NB4 (cell line): ENCODE measurements at regions not wholly inside any gene's neighbourhood (a gene's known extent, or its start where the extent isn't known, plus 50 kb on each side); places are given as distances from the start of the nearest gene placed in this dataset.

Experiments
- DNase-seq: peaks from one replicate; pipeline ENCODE4 v3.0.0; 2010; ENCODE audit warnings: low read depth
- H3K4me3 ChIP-seq: one replicate; pipeline ENCODE4 v1.5.1; 2011; ENCODE audit warnings: mild to moderate bottlenecking, low read depth, low read length, moderate library complexity
- MYC ChIP-seq: IDR thresholded peaks from 2 replicates; pipeline ENCODE4 v1.6.1; 2011; ENCODE audit warnings: low read depth, low read length
- POLR2A ChIP-seq: IDR thresholded peaks from 2 replicates; pipeline ENCODE4 v1.6.1; 2011; ENCODE audit warnings: mild to moderate bottlenecking; ENCODE audit not compliant: insufficient read length; ENCODE audit errors: extremely low read depth
- TF ChIP-seq, protein P1 (sequence below): IDR thresholded peaks from one replicate; pipeline ENCODE4 v1.5.1; 2012; ENCODE audit warnings: low read depth, low read length
- TF ChIP-seq, protein P2 (sequence below): IDR thresholded peaks from 2 replicates; pipeline ENCODE4 v1.6.1; 2011; ENCODE audit warnings: low read depth, low read length

DNA sequence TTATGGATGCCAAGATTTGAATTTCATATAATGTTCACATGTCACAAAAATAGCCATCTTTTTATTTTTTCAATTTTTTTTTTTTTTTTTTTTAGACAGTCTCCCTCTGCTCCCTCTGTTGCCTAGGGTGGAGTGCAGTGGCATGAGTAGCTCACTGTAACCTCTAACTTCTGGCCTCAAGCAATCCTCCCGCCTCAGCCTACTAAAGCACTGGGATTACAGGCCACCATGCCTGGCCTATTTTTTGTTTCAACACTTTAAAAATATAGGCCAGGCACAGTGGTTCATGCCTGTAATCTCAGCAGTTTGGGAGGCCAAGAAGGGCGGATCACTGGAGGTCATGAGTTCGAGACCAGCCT is 246.3 kb downstream of the SKIDA1 start:
- H3K4me3 ChIP-seq, result no peak overlapping the region
- TF ChIP-seq, protein P1, sequence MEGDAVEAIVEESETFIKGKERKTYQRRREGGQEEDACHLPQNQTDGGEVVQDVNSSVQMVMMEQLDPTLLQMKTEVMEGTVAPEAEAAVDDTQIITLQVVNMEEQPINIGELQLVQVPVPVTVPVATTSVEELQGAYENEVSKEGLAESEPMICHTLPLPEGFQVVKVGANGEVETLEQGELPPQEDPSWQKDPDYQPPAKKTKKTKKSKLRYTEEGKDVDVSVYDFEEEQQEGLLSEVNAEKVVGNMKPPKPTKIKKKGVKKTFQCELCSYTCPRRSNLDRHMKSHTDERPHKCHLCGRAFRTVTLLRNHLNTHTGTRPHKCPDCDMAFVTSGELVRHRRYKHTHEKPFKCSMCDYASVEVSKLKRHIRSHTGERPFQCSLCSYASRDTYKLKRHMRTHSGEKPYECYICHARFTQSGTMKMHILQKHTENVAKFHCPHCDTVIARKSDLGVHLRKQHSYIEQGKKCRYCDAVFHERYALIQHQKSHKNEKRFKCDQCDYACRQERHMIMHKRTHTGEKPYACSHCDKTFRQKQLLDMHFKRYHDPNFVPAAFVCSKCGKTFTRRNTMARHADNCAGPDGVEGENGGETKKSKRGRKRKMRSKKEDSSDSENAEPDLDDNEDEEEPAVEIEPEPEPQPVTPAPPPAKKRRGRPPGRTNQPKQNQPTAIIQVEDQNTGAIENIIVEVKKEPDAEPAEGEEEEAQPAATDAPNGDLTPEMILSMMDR, result no peak
- TF ChIP-seq MYC (no peak), POLR2A (no peak)
- TF ChIP-seq, protein P2, sequence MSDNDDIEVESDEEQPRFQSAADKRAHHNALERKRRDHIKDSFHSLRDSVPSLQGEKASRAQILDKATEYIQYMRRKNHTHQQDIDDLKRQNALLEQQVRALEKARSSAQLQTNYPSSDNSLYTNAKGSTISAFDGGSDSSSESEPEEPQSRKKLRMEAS, result no peak
- DNase-seq, result no peak

DNA sequence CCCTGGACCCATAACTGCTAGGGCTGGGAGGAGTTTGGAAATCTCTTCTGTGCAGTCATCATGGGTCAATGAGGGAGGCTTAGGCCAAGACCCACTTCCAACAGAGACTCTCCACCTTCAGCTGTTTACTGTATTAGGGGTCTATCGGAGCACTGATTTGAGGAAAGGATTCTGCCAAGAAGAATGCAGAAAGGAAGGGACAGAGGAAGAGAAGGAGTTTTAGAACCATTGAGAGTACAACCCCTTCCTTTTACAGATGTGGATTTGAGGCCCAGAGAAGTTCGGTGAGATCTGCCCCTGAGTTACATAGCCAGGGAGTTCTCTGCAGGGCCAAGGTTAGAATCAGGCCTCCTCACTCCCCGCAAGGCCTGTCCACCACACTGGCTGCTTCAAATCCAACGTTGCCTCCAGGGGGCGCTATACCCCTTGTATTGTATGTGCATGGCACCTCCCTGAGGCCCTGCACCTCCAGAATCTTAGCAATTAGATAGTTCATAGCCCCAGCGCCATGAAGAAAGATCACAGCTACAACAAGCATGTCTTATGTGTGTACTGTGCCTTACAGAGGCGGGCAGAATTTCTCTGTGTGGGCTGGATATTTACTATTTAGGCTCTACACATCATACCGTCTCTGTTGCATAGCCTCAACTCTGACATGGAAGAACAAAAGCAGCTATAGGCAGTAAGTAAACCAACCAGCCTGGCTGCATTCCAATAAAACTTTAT is 246.8 kb downstream of the SKIDA1 start:
- H3K4me3 ChIP-seq, result no peak overlapping the region
- TF ChIP-seq, protein P2, result 0 out of 2 replicates have a peak, but pooled peaks have one; percentile 8
- TF ChIP-seq POLR2A, result no peak
- no peak for TF ChIP-seq MYC
- TF ChIP-seq, protein P1, result peak; percentile 47
- DNase-seq, result peak; percentile 82

DNA sequence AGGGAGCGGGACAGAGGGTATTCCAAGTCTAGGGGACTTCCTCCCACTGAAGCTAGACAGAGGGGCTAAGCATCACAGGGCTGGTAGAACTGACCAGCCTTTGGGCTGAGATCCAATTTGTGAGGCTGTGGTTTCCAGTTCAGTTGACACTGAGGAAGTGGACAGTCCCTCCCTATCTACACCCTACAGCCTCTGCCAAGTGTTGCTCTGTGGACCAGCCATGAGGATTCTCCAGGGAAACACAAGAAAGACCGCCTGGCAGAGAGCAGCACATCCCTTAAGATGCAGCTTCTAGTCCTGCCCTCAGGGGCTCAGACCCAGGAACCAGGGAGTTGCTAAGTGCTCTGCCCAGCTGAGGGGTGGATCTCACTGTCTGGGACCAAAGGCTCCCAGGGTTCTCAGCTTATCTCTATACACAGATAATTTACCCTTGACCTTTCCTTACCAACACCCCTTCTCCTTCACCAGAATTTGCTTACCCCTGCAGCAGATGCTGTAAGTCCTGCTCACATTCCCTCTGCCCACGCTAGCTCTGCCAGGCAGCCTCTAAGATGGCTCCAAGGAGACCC is 252.0 kb downstream of the SKIDA1 start:
- H3K4me3 ChIP-seq, result no peak overlapping the region
- TF ChIP-seq POLR2A (no peak), MYC (no peak)
- TF ChIP-seq, protein P2, result no peak
- no peak for DNase-seq

DNA sequence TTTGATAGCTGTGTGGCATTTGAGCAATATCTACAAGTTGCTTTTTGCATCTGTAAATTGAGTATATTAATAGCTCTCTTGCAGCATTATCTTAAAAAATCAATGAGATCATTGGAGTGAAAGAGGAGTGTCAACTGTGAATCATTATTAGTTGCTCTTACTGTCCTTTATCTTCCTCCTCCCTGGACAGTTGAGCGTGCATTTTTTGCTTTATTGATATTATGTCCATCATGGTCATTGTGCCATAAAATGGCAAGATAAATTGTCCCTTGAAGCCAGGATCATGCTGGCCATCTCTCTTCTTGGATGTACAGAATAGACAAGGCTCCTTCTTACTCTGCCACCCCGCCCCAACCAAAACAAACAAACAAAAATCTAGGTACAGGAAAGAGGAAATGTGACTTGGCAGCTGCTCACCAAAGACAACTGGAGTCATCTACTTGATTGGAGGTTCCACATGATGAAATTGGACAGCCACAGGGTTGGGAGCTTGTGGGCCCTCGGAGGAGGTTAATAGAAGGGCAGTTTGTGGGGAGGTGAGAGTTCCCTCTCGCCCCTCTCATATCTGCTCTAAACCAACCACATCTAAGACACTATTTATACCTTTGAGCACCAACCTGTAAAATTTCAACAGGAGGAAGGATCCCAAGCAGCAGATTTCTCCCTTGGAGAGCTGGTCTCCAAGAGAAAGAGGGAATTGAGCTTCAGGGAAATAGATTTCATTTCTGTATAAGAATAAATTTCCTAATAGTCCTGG is 252.7 kb downstream of the SKIDA1 start:
- no peak overlapping the region for H3K4me3 ChIP-seq
- peak; percentile 5 for DNase-seq
- TF ChIP-seq, protein P1, result no peak
- TF ChIP-seq POLR2A (no peak), MYC (no peak)
- TF ChIP-seq, protein P2, result no peak

DNA sequence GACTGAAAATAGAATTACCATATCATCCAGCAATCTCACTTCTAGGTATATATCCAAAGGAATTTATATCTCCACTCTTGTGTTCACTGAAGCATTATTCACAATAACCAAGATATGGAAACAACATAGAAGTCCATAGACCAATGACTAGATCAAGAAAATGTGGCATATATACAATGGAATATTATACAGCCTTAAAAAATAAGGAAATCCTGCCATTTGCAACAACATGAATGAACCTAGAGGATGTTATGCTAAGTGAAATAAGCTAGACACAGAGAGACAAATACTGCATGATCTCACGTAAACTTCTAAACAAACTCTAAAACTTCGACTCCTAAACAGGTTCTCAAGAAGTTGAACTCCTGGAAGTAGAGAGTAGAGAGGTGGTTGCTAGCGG is 254.5 kb downstream of the SKIDA1 start:
- no peak for TF ChIP-seq MYC
- TF ChIP-seq, protein P1, result no peak
- no peak for TF ChIP-seq POLR2A
- TF ChIP-seq, protein P2, result no peak
- DNase-seq, result no peak
- no peak overlapping the region for H3K4me3 ChIP-seq

DNA sequence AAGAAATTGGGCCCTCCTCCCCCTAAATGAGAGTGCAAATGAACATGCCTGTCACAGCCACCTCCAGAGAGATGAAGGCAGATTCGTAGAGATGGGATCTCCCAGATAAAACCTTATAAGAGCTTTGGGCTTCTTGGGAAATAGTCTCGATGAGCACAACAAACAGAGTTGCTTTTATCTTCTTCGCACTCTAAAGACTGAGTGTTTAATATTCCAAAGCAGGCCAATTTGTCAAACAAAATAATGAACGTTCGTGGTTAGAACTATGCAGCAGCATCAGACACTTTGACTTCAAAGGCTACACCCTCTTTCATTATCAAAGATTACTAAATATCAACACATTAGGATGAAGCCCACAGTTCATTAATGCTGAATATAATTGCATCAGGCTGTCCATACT is 256.2 kb downstream of the SKIDA1 start:
- TF ChIP-seq, protein P2, result no peak
- TF ChIP-seq, protein P1, result no peak
- TF ChIP-seq MYC (no peak), POLR2A (no peak)
- DNase-seq, result no peak
- no peak overlapping the region for H3K4me3 ChIP-seq
